GM13977 (cell line): ENCODE measurements at regions not wholly inside any gene's neighbourhood (a gene's known extent, or its start where the extent isn't known, plus 50 kb on each side); places are given as distances from the start of the nearest gene placed in this dataset.
"Not testable (repeated sequence)": the region's sequence is repeated elsewhere in the genome, so short reads cannot be mapped to it uniquely, and the experiment has no call there.

Source experiments
- DNase-seq: peaks from one replicate; pipeline ENCODE4 v3.0.0; 2012; ENCODE audit warnings: low spot score
- CTCF ChIP-seq: IDR thresholded peaks from 2 replicates; pipeline ENCODE4 v1.5.1; 2012; ENCODE audit warnings: mild to moderate bottlenecking, control low read depth; ENCODE audit not compliant: insufficient read depth; ENCODE audit errors: extremely low read depth, missing control alignments
- in situ Hi-C: fragments of 300-500 bp; cut with MboI; formaldehyde crosslinking; loops from one replicate; pipeline ENCODE4 v1.12.0; 2022; ENCODE audit warnings: low sequenced_read_pairs, low pct_unique_long_range_greater_than_20kb, mixed read lengths, inconsistent platforms; ENCODE audit not compliant: unreplicated experiment

GRCh38 chr5:169384661-169385060, 83.7 kb upstream of the SLIT3 start:
- DNase-seq, result no peak
- no peak for TF ChIP-seq CTCF
- in situ Hi-C loops, result no loop called here

GRCh38 chr5:169374761-169375160, 73.8 kb upstream of the SLIT3 start:
- in situ Hi-C loops, result no loop called here

GRCh38 chr5:169374111-169374510, 73.2 kb upstream of the SLIT3 start:
- TF ChIP-seq CTCF, result no peak
- no peak for DNase-seq
- in situ Hi-C loops, result no loop called here

More at GRCh38 chr5:169374761-169375160, 73.8 kb upstream of the SLIT3 start:
- TF ChIP-seq CTCF, result no peak
- no peak for DNase-seq

GRCh38 chr5:169371801-169372200, 70.9 kb upstream of the SLIT3 start:
- in situ Hi-C loops, DNase-seq: not testable (repeated sequence)

GRCh38 chr5:169369130-169369529, 68.2 kb upstream of the SLIT3 start:
- TF ChIP-seq CTCF, result no peak
- DNase-seq, result no peak
- in situ Hi-C loops, result no loop called here

- DNase-seq, result no peak
- TF ChIP-seq CTCF, result no peak
- in situ Hi-C loops, result no loop called here
Observed at GRCh38 chr5:169367861-169368260, 66.9 kb upstream of the SLIT3 start.

GRCh38 chr5:169357291-169357690, 56.4 kb upstream of the SLIT3 start:
- in situ Hi-C loops, result no loop called here
- TF ChIP-seq CTCF, result no peak
- DNase-seq, result no peak
